Stimulated activated CD4-positive, alpha-beta T cell treated with anti-CD3 and anti-CD28 coated beads, Interleukin-2, amount 100 ng/mL, for 24 hours (primary cell): ENCODE measurements at regions not wholly inside any gene's neighbourhood (a gene's known extent, or its start where the extent isn't known, plus 50 kb on each side); places are given as distances from the start of the nearest gene placed in this dataset.

Source experiments
- DNase-seq, 2 donors: peaks; one replicate each; pipeline ENCODE4 v3.0.0-alpha.2; 2020

GRCh38 chr18:45274026-45274425 lies 341.2 kb upstream of the SLC14A2 start:
- no peak for DNase-seq

- no peak for DNase-seq
These were observed 339.7 kb upstream of the SLC14A2 start for GRCh38 chr18:45275367-45276113.

GRCh38 chr18:45276878-45277277 lies 338.4 kb upstream of the SLC14A2 start:
- no peak for DNase-seq

GRCh38 chr18:45277908-45278307 lies 337.4 kb upstream of the SLC14A2 start:
- DNase-seq: no peak

- no peak for DNase-seq
These were observed 334.6 kb upstream of the SLC14A2 start for GRCh38 chr18:45280481-45281276.

GRCh38 chr18:45282101-45282812 lies 333.0 kb upstream of the SLC14A2 start:
- DNase-seq: no peak

- no peak for DNase-seq
These were observed 331.1 kb upstream of the SLC14A2 start for GRCh38 chr18:45284174-45284573.

DNA sequence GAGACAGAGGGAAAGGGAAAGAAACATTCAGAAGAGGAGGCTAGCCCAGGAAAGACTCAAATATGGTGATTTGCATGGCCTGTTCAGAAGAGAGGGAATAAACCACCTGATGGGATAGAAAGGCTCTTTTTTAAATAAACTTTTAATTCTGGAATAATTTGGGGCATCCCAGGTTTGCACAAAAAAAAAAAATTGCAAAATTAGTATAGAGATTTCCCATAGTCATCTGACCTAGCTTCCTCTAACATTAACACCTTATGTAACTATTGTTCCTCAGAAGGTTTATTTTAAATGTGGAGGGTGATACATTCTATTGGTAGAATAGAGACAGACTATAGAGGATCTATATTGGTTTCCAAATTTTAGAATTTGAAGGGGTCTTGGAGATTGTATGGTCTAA lies 330.4 kb upstream of the SLC14A2 start:
- DNase-seq: no peak

- no peak for DNase-seq
These were observed 330.0 kb upstream of the SLC14A2 start for GRCh38 chr18:45285251-45285650.

DNA sequence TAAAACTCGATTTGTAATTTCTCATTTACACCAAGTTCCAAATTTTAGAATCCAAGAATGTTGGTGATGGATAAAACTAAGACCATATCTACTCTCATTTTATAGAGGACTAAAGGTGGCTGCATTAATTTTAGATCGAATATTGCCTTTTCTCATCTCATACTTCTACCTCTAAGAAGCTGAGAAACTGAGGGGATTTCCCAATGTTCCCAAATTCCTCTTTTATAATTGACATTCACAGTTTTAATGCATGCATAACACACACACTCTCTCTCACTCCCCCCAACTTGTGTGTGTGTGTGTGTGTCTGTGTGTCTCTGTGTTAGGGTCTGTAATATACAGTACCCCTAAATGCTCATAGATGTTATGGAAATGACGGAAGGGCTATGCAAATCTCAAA lies 328.8 kb upstream of the SLC14A2 start:
- no peak for DNase-seq

- no peak for DNase-seq
These were observed 327.7 kb upstream of the SLC14A2 start for GRCh38 chr18:45287531-45287930.

DNA sequence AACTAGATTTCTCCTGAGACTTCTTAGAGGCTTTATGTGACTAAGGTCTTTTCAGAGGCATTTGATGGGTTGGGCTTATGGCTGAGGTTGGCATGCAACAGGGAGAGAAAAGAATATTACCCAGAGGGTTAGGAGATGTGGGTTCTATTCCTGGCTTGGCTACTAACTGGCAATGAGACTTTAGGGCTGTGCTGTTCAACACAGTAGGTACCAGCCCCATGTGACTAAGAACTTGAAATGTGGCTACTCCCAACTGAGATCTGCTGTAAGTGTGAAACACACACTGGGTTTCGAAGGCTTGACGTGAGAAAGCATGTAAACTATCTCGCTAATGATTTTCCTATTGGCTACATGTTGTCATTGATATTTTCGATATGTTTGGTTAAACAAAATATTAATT lies 324.9 kb upstream of the SLC14A2 start:
- DNase-seq: no peak

DNA sequence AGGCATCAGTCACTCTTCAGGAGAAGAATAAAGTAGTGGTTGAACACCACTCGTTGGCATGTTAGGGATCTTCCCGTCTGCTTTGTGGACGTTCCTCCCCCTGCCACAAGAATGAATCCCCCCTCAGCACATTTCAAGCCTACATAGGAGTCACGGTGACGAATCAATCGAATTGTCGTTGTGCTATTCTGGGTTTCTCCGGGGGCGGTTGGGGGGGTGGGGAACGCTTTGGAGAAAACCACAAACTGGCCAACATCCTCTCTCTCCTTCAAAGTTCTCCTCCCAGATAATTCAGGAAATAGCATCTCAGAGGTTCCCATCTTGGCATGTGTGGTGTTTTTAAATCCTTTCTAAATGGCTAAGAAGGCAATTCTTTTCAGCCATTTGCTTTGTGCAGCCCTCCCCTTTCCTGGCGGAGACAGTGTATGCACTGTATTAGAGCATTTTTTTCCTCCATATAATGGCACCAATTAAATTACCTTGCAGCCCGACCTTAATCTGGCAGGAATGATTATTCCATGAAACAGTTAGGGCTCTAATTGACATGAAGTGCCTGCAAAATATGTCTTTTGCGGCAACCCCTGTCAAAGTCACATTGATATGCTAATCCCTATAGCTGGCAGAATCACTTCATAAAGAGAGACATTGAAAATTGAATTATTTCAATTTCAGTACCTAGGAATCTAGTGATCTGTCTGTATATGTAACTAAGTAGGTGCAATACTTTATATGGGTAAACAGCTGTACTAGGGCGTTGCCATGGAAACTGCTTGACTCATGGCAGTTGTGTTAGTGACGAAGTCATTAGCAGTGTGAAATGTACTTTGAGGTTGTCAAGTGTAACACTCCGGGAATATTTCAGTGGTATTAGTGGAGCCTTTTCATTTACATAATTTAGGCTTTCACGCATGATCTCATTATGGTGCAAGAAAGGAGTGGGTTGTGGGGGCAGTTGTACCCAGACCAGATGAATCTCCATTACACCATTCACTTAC lies 323.4 kb upstream of the SLC14A2 start:
- DNase-seq: no peak

GRCh38 chr18:45295388-45295787 lies 319.9 kb upstream of the SLC14A2 start:
- DNase-seq: no peak

GRCh38 chr18:45298986-45299385 lies 316.3 kb upstream of the SLC14A2 start:
- no peak for DNase-seq

DNA sequence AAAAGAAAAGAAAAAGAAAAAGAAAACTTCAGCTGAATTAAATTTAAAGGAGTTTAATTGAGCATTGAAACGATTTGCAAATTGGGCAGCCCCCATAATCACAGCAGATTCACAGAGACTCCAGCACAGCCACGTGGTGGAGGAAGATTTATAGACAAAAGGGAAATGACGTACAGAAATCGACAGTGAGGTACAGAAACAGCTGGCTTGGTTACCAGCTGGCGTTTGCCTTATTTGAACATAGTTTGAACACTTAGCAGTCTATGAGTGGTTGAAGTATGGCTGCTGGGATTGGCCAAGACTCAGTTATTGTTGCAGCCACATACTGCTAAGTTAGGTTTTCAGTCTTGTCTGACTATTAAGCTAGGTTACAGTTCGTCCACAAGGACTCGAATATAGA lies 312.2 kb upstream of the SLC14A2 start:
- no peak for DNase-seq

DNA sequence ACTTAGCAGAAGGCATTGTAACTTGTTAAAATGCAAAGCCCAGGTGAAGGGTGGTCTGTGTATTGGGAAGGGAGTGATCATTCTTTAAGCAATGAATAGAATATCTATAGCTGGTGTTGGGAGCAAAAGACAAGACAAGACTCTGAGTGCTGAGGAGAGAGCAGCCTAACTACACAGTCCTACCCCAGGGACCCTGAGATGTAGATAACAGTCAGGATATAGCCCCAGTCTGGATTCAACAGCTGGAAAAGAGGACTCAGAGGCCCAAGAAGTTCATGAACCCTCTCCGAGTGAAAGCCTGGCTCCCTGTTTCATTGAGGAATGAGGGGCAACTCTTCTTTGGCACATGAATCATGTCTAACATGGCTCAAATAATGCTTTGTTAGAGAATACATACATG lies 310.7 kb upstream of the SLC14A2 start:
- no peak for DNase-seq

- DNase-seq: no peak
These were observed 302.6 kb upstream of the SLC14A2 start for GRCh38 chr18:45312555-45313126.

- no peak for DNase-seq
These were observed 299.1 kb upstream of the SLC14A2 start for GRCh38 chr18:45316127-45316526.

DNA sequence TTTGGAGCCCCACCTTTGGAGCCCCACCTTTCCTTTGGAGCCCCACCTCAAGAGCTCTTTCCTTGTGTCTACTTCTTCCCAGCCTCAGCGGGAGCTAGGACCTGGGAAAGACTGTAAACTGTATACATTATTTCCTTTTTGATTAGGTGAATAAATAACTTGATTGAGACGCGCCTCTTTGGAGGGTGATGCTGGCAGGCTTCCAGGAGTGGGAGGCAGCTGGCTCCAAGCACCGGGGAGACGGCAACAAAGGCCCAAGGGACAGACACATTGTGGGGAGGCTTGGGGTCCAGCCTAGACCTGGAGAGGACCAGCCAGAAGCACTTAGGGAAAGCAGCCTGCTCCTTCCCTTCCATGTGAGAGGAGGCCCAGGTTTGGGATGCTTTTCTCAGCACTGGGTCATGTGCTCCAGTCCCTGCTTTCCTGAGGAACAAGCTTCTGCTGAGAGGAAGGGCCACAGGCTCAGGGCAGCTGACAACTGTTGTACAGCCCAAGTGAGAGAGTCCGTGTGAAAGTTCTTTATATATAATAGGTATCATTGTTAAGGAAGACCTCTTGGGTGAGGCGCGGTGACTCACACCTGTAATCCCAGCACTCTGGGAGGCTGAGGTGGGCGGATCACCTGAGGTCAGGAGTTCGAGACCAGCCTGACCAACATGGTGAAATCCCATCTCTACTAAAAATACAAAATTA lies 297.2 kb upstream of the SLC14A2 start:
- no peak for DNase-seq

DNA sequence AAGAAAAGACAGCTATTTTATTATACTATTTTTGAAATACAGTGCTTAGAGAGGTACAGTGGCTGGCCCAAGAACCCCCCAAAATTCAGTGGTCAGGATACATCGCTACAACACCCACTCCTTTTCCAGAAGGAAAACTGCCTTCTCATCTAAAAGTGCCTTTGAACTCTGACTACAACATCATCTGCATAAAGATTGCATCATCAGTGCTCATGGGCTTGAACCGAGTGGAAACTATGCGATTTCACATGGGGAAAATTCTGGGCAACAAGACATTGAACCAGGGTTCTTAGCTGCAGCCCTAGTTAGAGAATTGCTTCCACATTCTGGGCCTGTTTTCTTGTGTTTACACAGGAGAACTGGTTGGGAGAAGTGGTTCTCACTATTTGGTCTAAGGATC lies 294.6 kb upstream of the SLC14A2 start:
- no peak for DNase-seq

- DNase-seq: no peak
These were observed 293.8 kb upstream of the SLC14A2 start for GRCh38 chr18:45321520-45321919.
